ENCODE measurements at regions not wholly inside any gene's neighbourhood (a gene's known extent, or its start where the extent isn't known, plus 50 kb on each side); places are given as distances from the start of the nearest gene placed in this dataset.
A peak's percentile ranks its signal among the peaks of the same experiment; 100 is the strongest.

DNA sequence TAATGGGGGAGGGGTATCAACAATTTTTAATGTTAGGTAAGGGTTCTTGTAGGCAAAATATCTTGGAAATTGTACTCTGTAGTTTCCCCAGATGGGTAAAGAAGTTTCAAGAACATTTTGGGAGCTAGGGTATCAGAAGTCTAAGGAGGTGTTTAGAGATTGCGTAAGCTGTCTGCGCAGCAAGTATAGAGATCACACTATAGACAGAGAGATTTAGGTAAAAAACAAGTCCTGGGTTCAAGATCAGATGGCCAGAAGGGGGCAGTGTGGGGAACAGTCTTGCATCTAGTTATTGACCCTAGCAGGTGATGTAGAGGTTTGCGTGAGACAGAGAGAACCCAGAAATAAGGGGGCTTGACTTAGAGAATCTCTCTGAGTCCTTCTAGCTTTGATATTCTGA is 80.8 kb downstream of the S1PR1 start:
- DNase-seq = no peak

DNA sequence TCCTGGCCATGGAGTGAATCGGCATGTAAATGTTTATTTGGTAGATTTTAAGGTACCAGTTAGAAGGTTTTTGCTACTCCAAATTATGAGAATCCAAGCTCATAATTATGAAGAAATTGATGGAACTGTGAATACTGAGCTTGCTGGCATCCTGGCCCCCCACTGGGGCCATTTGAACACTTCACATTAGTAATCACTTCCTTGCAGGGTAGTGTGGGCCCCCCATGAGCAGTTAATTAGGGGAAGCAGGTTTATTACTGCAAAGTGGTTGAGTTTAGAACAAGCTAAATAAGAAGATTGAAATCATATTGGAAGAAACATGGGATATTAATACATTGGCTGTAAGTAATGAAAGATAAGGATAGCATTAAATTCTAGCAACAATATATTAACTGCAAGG is 86.7 kb downstream of the S1PR1 start:
- no peak for DNase-seq

DNA sequence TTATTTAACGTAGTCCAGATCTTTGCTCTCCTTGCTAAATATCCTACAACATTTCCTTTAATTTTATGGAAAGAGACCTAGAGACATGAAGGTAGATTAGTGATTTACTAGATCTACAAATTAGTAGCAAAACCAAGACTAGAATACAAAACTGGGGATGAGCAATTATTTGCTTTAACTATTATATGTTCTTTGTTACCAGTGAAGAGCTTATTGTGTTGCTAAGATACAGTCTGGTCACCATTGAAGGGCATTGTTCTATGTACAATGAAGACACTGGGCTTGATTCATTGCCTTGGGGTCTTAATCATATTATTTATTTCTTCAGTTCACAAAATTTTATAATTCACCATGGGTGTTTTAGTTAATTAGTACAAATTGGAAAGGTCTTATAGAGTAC is 88.3 kb downstream of the S1PR1 start:
- DNase-seq = no peak

DNA sequence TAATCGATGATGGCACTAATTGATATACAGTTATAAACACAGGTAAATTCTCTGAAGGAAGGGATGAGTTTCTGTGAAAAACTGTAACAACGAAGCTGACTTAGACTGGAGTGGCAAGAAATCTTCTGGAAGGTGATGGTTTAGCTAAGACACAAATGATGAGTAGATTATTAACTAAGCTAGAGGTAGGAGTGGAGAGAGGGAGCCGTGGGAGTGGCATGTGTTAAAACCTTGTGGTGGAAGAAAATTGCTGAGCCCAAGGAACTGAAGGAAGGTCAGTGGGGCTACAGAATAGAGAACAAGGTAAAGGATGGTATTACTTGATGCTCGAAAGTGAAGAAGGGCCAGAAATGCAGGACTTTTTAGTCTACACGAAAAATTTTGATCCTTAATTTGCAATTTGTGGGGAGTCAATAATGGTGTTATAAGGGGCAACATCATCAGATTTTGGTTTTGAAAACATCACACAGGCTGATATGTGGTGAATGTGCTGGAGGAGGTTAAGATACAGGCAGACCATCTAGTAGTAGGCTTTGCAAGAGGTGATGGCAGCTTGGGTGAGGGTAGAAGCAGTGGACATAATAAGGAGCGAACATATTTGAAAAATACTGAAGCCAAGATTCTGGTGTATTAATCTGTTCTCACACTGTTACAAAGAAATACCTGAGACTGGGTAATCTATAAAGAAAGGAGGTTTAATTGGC is 93.8 kb downstream of the S1PR1 start:
- no peak for DNase-seq

DNA sequence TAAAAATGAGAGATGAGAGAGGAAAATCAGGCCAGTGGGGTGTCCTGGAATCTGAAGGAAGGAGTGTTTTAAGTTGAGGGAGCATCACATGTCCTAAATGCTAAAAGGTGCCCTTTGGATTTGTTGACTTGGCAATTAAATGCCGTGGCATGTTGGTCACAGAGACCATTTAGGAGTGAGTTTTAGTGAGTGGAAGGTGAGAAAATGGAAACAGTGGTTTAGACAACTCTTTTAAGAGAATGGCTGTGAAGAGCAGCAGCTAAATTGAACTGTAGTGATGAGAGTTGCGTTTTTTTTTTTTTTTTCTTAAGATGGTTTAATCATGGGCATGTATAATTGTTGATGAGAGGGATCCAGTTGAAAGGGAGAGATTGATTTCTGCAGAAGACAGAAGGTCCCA is 95.0 kb downstream of the S1PR1 start:
- DNase-seq = no peak

DNA sequence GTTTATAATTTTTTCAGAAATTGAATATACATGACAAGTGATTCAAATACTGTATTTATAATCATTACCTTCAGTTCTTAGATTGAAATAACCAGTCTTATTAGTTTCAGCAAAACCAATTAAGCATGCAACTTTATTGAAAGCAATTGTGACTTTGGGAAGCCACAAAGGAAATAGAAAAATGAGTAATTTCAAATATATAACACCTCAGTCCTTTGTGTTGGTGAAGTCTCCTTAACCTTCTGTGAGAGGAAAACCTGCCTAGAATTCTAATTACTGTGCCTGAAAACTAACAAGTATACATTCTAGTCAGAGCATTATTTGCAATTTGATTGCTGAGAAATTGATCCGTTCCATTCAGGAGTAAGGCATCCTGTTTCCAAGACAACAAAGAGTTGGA is 95.8 kb downstream of the S1PR1 start:
- DNase-seq = no peak

DNA sequence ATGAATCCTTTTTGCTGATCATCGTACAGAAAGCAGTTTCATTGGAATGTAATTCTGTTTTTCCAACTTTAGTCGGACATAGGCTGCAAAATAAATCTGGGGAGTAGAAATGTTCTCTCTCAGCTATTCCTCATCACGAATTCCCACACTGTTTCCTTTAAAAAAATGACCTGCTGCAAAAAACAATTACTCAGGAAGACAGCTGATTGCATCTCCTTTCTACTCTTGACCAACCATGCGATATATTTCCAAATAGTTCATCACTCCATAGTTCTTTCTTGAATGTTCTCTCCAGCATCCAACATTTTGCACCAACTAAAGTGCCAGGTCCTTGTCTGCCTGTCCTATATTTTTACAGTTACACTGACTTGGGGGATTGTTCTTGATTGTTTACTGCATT is 96.4 kb downstream of the S1PR1 start:
- no peak for DNase-seq

DNA sequence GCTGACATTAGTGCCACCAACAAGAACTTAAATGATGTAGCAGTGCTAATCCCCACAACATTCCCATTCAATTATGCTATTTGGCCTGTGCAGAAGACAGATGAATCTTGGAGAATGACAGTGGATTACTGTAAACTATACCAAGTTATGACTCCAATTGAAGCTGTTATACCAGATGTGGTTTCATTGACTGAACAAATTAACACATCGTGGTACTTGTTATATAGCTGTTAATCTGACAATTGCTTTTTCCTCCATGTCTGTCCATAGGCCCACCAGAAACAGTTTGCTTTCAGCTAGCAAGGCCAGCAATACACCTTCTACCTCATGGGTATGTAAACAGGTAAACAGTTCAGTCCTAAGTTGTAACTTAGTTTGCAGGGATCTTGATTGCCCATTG is 101.1 kb downstream of the S1PR1 start:
- no peak for DNase-seq

DNA sequence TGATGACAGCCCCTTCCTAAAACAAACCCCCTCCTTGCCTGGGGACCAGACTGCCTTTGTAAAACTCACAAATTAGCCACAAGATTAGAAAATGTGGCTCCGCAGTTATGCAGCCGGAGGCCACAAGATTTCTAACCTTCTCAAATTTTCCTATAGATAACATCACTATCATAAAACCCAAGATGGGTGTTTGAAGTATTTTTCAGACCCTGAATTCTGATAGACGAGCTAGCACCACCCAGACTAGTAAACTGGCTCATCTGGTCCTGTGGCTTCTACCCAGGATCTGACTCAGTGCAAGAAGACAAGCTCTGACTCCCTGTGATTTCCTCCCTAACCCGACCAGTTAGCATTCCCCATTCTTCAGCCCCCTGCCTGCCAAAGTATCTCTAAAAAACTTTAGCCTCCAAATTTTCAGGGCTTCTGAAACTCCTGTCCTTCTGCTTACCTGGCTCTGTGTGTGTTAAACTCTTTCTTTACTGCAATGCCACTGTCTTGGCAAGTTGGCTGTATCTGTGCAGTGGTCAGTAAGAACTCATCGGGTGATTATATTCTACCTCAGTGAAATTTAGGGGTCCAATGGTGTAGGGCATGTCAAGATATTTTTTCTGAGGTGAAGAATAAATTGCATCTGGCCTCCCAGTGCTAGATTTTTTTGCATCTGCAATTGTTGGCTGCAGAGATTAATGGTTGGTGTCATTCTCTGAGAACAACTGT is 102.1 kb downstream of the S1PR1 start:
- DNase-seq = no peak

DNA sequence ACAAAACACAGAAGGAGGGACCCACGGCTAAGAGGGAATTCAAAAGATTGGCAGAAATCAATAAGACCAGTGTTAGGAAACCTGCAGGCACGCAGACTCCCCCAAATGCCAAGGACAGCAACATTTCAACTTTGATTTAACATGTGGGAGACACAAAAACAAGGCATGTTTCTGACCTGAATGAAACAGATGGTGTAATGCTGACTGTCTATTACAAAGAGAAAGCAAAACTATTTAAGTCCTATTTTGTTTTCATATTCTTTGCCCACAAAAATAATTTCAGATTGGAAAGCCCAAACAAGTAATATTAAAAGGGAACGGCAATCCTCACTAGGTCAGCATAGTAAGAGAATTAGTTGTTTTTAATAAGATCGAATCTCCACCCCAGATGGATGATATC is 107.9 kb downstream of the S1PR1 start:
- no peak for DNase-seq

DNA sequence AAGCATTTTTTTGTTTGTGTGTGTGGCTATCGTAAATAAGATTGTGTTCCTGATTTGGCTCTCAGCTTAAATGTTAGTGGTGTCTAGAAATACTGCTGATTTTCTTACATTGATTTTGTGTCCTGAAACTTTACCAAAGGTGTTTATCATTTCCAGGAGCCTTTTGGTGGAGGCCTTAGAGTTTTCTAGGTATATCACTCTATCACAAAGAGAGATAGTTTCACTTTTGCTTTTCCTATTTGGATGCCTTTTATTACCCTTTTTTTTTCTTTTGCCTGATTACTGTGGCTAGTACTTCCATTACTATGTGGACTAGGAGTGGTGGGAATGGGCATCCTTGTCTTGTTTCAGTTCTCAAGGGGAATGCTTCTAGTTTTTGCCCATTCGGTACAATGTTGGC is 109.6 kb downstream of the S1PR1 start:
- no peak for DNase-seq

DNA sequence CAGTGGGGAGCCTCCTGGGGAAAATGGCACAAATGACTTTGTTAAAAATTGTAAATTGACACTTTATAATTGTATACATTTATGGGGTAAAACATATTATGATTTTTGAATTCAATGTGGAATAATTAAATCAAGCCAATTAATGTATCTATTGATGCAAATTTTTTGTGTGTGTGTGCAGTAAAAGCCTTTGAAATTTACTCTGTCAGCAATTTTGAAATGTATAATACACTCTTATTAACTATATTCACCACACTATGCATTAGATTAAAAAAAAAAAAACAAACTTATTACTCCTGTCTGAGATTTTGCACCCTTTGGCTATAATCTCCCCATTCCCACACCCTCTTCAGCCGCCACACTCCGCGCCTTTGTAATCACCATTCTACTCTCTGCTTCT is 119.2 kb downstream of the S1PR1 start:
- DNase-seq = no peak

DNA sequence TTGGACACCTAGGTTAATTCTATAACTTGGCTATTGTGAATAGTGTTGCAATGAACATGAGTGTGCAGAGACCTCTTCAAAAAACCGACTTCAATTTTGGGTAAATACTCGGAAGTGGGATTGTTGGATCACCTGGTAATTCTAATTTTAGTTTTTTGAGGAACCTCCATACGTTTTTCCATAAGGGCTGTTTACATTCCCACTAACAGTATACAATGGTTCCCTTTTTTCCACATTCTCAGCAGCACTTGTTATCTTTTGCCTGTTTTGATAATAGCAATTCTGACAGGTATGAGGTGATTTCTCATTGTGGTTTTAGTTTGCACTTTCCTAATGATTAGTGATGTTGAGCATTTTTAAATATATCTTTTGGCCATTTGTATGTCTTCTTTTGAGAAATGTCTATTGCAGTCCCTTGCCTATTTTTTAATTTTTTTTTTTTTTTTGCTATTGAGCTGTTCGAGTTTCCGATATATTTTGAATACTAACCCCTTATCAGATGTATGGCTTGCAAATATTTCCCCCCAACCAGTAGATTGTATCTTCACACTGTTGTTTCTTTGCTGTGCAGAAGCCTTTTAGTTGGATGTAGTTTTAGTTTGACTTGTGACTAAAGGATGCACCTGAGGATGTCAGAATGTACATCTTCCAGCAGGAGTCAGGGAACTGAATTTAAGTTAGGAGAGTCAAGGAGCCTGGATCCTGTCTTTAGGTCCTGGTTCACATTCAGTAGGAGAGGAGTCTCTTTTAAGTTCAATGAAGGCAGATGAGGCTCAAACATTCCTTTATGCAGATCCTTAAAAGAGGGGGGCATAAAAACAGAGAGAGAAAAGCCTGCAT is 120.0 kb downstream of the S1PR1 start:
- no peak for DNase-seq

DNA sequence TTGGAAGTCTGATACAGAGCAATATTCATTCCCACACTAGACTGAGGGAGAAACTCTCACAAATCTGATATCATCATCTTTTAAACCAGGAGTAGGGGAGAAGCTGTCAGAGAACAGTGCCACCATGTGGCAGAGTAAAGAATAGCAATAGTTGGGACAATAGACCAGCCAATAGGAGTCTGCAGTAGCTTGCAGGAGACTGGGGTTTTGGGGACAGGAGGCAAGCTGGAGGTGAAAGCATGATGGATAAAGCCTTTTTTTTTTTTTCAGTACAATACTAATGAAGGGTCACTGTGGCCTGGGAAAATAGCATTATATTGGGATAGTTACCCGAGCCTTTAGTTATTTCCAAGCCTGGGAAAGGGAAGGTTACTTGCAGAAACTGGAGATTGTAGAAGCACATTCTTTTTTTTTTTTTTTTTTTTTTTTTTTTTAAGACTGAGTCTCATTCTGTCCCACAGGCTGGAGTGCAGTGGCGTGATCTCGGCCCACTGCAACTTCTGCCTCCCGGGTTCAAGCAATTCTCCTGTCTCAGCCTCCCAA is 120.7 kb downstream of the S1PR1 start:
- DNase-seq = peak; percentile 64

DNA sequence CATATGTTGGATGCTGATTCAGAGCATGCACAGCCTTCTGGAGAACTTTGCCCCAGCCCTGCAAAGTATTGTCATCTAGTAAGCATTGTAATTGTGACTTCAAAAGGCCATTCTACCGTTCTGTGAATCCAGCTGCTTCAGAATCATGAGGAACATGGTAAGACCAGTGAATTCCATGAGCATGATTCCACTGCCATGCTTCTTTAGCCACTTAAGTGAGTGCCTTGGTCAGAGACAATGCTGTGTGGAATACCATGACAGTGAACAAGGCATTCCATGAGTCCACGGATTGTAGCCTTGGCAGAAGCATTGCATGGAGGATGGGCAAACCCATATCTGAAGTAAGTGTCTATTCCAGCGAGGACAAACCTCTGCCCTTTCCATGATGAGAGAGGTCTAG is 123.7 kb downstream of the S1PR1 start:
- DNase-seq = no peak

DNA sequence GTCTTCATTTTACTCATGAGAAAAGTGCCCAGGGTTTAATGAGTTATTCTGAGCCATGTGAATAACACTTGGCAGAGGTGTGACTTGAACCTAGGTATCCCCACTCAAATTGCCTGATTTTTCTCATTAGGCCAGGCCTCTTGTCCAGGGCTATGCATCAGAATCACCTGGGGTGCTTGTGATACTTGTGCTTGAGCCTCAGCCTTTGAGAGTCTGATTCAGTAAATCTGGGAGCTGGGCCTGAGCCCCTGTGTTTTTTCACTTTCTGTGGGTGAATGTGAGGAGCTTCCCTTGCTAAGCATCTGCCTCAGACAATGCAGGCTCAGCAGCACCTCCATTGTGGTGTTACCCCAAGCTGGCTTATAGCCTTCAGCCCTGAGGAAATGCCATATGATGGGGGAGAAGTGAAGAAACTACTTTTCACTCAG is 127.1 kb downstream of the S1PR1 start:
- DNase-seq = no peak

DNA sequence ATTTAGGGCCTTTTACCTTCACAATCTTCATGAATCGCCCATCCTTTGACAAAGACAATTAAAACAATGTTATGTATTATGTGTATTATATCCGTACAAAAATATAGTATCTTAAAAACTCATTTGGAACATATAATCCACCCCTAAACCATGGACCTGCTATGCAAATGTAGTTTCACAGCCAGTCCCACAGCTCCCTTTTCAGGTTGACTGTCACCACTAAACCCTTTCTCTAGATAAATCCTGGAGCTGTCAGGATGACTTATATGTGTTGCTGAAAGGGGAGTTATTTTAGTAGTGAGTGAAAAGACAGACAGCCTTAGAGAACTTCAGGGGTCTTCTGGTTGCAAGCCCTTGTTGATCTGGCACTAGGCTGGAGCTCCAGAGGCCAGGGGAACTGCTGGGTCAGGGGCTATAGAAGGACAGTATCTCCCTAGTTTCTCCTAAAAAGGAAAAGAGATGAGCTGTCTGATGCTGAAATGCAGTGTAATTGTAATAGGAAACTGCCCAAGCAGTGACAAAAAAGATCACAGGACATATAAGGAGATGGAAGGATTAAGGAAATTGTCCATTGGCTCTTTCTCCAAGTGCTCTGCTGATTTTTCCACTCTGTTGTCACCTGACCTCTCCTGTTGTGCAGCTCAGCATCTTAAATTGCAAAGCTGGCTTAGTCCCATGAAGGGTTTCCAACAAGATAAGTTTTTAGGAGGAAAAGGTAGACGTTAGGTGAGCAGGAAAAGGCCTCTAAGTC is 127.7 kb downstream of the S1PR1 start:
- no peak for DNase-seq

DNA sequence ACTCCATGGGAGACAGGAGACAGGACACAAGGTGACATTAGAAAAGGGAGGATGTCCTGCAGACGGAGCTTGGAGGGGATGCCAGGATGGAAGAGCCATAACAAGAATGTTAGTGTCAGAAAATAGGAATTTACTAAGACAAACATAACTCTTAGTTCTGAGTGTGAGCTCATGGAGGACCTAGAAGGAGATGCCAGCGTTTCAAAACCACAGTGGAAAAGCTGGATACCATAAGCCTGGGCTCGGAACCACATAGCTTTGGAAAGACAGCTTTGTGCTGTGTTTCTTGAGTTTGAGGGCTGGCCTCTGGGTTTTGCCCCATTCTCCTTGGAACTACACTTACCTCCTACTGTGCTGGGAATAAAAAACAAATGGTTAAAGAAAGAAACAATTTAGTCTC is 128.4 kb downstream of the S1PR1 start:
- DNase-seq = no peak

DNA sequence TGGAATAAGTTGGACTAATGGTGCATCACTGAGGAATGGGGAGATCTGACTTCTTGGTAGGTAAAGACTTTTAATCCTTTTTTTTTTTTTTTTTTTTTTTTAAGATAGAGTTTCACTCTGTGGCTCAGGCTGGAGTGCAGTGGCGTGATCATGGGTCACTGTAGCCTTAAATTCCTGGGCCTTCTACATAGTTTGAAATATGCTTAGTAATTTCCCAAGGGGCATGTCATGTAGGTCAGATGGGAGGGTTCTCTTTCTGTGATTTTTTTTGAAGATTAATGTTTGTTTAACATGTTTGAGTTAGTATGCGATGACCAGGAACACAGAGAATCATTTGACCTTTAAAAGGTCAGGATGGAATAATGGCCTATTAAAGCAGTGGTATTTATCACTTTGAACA is 129.1 kb downstream of the S1PR1 start:
- DNase-seq = no peak

DNA sequence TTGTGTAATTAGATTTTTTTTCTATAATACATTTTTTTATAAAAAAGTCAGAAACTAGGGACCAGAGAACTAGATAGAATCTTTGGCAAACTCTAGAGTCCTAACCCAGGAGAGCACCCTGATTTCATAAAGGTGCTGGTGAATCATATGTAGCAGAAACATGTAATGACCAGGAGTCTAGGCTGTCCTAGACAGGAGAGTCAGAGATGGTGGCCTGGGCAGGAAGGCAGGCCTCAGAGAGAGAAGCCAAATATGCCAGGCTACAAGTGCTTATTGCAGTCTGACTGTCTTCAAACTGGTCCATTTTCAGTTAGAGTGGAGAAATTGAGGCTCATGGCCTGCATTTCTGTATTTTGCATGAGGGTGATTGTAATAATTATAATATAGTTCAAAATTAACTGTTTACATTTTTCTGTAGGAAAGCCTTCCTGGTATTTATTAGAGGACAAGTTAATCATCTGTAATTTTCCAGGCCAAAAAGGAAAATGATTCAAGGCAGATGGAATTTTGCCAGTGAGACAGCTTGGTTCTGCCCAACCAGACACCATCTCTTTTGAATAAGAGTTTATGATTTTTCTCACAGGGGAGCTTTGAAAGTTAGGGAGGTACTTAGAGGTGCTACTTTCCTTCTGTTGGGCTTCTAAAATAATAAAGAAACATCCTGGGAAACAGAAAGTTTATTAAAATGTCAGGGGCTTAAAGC is 129.8 kb downstream of the S1PR1 start:
- no peak for DNase-seq

DNA sequence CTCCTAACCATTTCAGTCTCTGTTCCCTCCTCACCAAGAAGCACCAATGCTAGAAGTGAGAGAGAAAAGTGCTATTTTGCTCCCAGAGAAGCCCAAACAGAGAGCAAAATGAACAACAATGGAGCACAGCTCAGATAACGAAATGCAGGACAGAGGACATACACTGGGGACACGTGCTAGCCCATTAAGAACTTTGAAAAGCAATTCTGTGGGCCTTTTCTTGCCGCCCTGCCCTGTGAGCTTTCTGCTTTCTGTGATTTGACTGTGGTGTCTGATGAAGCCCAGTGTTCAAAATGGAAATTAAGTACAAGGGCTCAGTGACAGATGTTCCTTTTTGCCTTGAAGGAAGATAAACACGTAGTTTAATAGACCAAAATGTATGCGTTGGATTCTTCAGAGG is 130.8 kb downstream of the S1PR1 start:
- DNase-seq = no peak

DNA sequence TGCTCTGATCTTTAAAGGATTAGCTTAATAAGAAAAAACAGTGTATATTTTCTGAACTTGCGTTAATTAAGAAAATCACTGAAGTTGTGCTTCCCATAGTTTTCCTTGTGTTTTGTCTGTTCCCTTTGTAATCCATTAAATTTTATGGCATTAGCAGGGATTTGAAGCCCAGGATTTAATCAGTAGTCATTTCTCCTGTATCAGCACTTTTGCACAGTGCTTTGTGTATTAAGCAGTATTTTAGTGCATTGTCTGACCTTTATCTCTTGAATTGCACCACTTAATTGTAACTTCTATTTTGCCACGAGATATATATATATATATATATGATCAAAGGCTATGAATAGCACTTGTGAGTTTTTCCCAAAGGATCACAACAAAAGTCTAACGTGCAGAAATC is 133.7 kb downstream of the S1PR1 start:
- DNase-seq = no peak
